COLO829 (cell line): ENCODE measurements at regions not wholly inside any gene's neighbourhood (a gene's known extent, or its start where the extent isn't known, plus 50 kb on each side); places are given as distances from the start of the nearest gene placed in this dataset.
"Not testable (repeated sequence)": the region's sequence is repeated elsewhere in the genome, so short reads cannot be mapped to it uniquely, and the experiment has no call there.

ENCODE experiments used
- DNase-seq: peaks from one replicate; pipeline ENCODE4 v3.0.0; 2012; ENCODE audit warnings: low spot score

GRCh38 chr9:89939181-89939580, 334.4 kb downstream of the GADD45G start:
- no peak for DNase-seq

GRCh38 chr9:89939626-89940292, 334.9 kb downstream of the GADD45G start:
- no peak for DNase-seq

GRCh38 chr9:89940625-89941024, 335.8 kb downstream of the GADD45G start:
- DNase-seq = no peak

- no peak for DNase-seq
Observed at GRCh38 chr9:89941875-89942274, 337.1 kb downstream of the GADD45G start.

GRCh38 chr9:89942643-89943042, 337.8 kb downstream of the GADD45G start:
- DNase-seq = no peak

- DNase-seq = no peak
Observed at GRCh38 chr9:89943309-89943708, 338.5 kb downstream of the GADD45G start.

GRCh38 chr9:89943728-89944127, 338.9 kb downstream of the GADD45G start:
- no peak for DNase-seq

GRCh38 chr9:89945133-89945532, 340.3 kb downstream of the GADD45G start:
- DNase-seq = no peak

GRCh38 chr9:89946741-89947140, 341.9 kb downstream of the GADD45G start:
- DNase-seq = no peak

GRCh38 chr9:89949111-89949510, 344.3 kb downstream of the GADD45G start:
- no peak for DNase-seq

- no peak for DNase-seq
Observed at GRCh38 chr9:89951675-89952074, 346.9 kb downstream of the GADD45G start.

GRCh38 chr9:89952401-89952800, 347.6 kb downstream of the GADD45G start:
- no peak for DNase-seq

GRCh38 chr9:89953263-89953662, 348.5 kb downstream of the GADD45G start:
- not testable (repeated sequence) for DNase-seq

GRCh38 chr9:89953824-89954615, 349.2 kb downstream of the GADD45G start:
- no peak for DNase-seq

GRCh38 chr9:89955144-89955543, 350.3 kb downstream of the GADD45G start:
- no peak for DNase-seq

- no peak for DNase-seq
Observed at GRCh38 chr9:89955626-89956025, 350.8 kb downstream of the GADD45G start.

GRCh38 chr9:89956331-89956730, 351.5 kb downstream of the GADD45G start:
- DNase-seq = no peak

- DNase-seq = no peak
Observed at GRCh38 chr9:89956907-89957306, 352.1 kb downstream of the GADD45G start.

- no peak for DNase-seq
Observed at GRCh38 chr9:89958086-89958485, 353.3 kb downstream of the GADD45G start.

GRCh38 chr9:89961616-89962341, 357.0 kb downstream of the GADD45G start:
- no peak for DNase-seq

GRCh38 chr9:89963280-89963679, 358.5 kb downstream of the GADD45G start:
- no peak for DNase-seq

GRCh38 chr9:89967527-89967926, 362.7 kb downstream of the GADD45G start:
- no peak for DNase-seq

- no peak for DNase-seq
Observed at GRCh38 chr9:89969156-89969675, 364.4 kb downstream of the GADD45G start.
